ENCODE measurements at regions not wholly inside any gene's neighbourhood (a gene's known extent, or its start where the extent isn't known, plus 50 kb on each side); places are given as distances from the start of the nearest gene placed in this dataset.

DNA sequence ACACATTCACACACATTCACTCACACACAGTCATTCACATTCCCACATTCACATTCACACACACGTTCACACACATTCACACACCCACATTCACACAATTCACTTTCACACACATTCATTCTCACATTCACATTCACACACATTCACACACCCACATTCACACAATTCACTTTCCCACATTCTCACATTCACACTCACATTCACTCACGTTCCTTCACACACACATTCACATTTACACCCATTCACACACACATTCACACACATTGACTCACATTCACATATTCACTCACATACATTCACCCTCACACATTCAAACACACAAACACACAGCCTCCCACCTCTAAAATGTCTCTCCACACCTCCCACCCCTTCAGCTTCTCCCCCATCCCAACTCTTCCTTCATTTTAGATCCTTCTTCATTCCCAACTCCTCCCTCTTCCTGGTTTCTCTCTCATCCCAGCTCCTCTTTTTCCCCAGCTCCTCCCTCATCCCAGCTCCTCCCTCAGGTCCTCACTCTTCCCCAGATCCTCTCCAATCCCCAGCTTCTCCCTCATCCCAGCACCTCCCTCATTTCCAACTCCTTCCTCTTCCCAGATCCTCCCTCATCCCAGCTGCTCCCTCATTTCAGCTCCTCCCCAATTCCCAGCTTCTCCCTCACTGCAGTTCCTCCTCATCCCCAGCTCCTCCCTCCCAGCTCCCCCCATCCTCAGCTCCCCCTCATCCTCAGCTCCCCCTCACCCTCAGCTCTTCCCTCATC lies 111.0 kb downstream of the FAM53A start:
- TF ChIP-seq, protein P1, sequence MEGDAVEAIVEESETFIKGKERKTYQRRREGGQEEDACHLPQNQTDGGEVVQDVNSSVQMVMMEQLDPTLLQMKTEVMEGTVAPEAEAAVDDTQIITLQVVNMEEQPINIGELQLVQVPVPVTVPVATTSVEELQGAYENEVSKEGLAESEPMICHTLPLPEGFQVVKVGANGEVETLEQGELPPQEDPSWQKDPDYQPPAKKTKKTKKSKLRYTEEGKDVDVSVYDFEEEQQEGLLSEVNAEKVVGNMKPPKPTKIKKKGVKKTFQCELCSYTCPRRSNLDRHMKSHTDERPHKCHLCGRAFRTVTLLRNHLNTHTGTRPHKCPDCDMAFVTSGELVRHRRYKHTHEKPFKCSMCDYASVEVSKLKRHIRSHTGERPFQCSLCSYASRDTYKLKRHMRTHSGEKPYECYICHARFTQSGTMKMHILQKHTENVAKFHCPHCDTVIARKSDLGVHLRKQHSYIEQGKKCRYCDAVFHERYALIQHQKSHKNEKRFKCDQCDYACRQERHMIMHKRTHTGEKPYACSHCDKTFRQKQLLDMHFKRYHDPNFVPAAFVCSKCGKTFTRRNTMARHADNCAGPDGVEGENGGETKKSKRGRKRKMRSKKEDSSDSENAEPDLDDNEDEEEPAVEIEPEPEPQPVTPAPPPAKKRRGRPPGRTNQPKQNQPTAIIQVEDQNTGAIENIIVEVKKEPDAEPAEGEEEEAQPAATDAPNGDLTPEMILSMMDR (IDR thresholded peaks at IDR 0.05; ENCODE audit: control extremely low read depth, extremely low read depth): no peak
- DNase-seq (no peak), ATAC-seq (ENCODE audit: insufficient read depth, low FRiP score) (no peak)
- peaks cover 0 to 1% (median 0%) of the 10 kb centered on the region in 5 donors for H3K4me1 ChIP-seq (ENCODE audit: control insufficient read depth in 5 of 5, insufficient read depth in 5 of 5, low read length in 5 of 5)
- H3K27ac ChIP-seq (ENCODE audit: low read depth in 1 of 2, low read length in 1 of 2): no peak overlapping the region
- H3K4me3 ChIP-seq: no peak overlapping the region
- peaks cover 0 to 26% (median 13%) of the 10 kb centered on the region in 3 donors for H3K27me3 ChIP-seq (ENCODE audit: control insufficient read depth in 3 of 3, insufficient read depth in 3 of 3, low read length in 2 of 3)
- no peaks in the 10 kb centered on the region for H3K36me3 ChIP-seq (ENCODE audit: control insufficient read depth in 4 of 4, insufficient read depth in 4 of 4, low read length in 4 of 4)
- WGBS, 2 donors: 84 to 90% methylated on average over 2 of the region's 2 CpGs
- no peaks in the 10 kb centered on the region for H3K9me3 ChIP-seq (ENCODE audit: control insufficient read depth in 4 of 4, insufficient read depth in 3 of 4, low read length in 3 of 4)
- no peak overlapping the region for H3K9ac ChIP-seq (ENCODE audit: insufficient read depth in 1 of 2, low read length in 2 of 2)

DNA sequence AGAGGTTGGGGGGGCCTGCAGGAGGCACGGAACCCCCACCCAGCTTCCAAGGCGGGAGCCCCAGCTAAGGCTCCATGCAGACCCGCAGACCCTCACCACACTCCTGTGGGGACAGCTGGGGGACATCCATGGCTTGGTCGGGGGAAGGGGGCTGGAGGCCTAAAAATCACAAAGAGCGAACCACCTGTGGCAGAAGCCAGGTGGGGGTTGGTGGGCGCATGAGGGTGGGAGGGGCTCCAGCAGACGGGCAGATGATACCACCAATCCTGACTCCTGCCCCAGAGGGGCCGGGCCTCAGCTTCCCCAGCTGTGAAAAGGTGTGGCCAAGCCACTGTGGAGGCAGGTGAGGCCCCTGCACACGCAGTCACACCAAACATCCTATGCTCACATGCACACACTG lies 111.6 kb downstream of the FAM53A start:
- Histone ChIP-seq H3K4me1 (ENCODE audit: control insufficient read depth in 5 of 5, insufficient read depth in 5 of 5, low read length in 5 of 5) (peaks cover 0 to 1% (median 0%) of the 10 kb centered on the region in 5 donors), H3K9me3 (ENCODE audit: control insufficient read depth in 4 of 4, insufficient read depth in 3 of 4, low read length in 3 of 4) (no peaks in the 10 kb centered on the region), H3K27ac (ENCODE audit: low read depth in 1 of 2, low read length in 1 of 2) (no peak overlapping the region), H3K9ac (ENCODE audit: insufficient read depth in 1 of 2, low read length in 2 of 2) (no peak overlapping the region), H3K36me3 (ENCODE audit: control insufficient read depth in 4 of 4, insufficient read depth in 4 of 4, low read length in 4 of 4) (no peaks in the 10 kb centered on the region), H3K4me3 (no peak overlapping the region), H3K27me3 (ENCODE audit: control insufficient read depth in 3 of 3, insufficient read depth in 3 of 3, low read length in 2 of 3) (peaks cover 0 to 22% (median 13%) of the 10 kb centered on the region in 3 donors)
- WGBS, 2 donors: 82 to 91% methylated on average over 9 of the region's 9 CpGs
- no peak for ATAC-seq (ENCODE audit: insufficient read depth, low FRiP score)
- TF ChIP-seq, protein P1 (IDR thresholded peaks at IDR 0.05; ENCODE audit: control extremely low read depth, extremely low read depth): no peak
- DNase-seq: no peak

DNA sequence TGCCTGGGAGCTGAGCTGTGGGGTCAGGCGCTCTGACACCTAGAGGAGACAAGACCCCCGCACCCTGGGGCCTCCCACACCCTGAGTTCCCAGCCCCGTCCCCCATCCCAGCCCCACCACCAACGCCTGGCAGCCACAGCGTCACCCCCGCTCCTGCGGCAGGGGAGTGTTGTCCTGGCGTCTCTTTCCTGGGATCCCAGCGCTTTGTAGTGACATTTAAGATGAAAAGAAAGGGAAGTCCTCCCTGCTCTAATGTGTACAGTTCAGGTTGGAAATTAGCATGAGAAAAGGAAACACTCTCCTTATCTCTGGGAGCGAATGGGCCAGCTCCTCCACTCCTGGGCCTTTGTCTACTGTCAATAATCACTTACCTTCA lies 112.1 kb downstream of the FAM53A start:
- Histone ChIP-seq H3K27me3 (ENCODE audit: control insufficient read depth in 3 of 3, insufficient read depth in 3 of 3, low read length in 2 of 3) (peaks cover 0 to 18% (median 10%) of the 10 kb centered on the region in 3 donors), H3K4me1 (ENCODE audit: control insufficient read depth in 5 of 5, insufficient read depth in 5 of 5, low read length in 5 of 5) (peaks cover 0 to 1% (median 0%) of the 10 kb centered on the region in 5 donors), H3K9ac (ENCODE audit: insufficient read depth in 1 of 2, low read length in 2 of 2) (no peak overlapping the region), H3K4me3 (no peak overlapping the region), H3K27ac (ENCODE audit: low read depth in 1 of 2, low read length in 1 of 2) (no peak overlapping the region), H3K9me3 (ENCODE audit: control insufficient read depth in 4 of 4, insufficient read depth in 3 of 4, low read length in 3 of 4) (no peaks in the 10 kb centered on the region), H3K36me3 (ENCODE audit: control insufficient read depth in 4 of 4, insufficient read depth in 4 of 4, low read length in 4 of 4) (no peaks in the 10 kb centered on the region)
- ATAC-seq (ENCODE audit: insufficient read depth, low FRiP score): no peak
- TF ChIP-seq, protein P1 (IDR thresholded peaks at IDR 0.05; ENCODE audit: control extremely low read depth, extremely low read depth): no peak
- DNase-seq: no peak
- WGBS, 2 donors: 82 to 84% methylated on average over 10 of the region's 10 CpGs
